Kidney (tissue), 13 donors: ENCODE measurements at regions not wholly inside any gene's neighbourhood (a gene's known extent, or its start where the extent isn't known, plus 50 kb on each side); places are given as distances from the start of the nearest gene placed in this dataset.
A peak's percentile ranks its signal among the peaks of the same experiment; 100 is the strongest.

Source experiments
- DNase-seq, 5 donors: peaks; one replicate each; pipeline ENCODE4 v3.0.0-alpha.2; 2013 to 2020
- FAIRE-seq: peaks from 2 replicates; lab custom pipeline; 2012; peaks lifted over from hg19 to GRCh38; lab: Jason Lieb, UNC
- H3K27ac ChIP-seq, 2 donors: one replicate each; pipeline ENCODE4 v1.7.0; 2013; ENCODE audit warnings: low read depth in 2 of 2, low read length in 2 of 2, inconsistent platforms in 1 of 2
- H3K27me3 ChIP-seq: one replicate; pipeline ENCODE4 v1.7.1; 2013; ENCODE audit warnings: low read length, inconsistent platforms; ENCODE audit not compliant: control insufficient read depth, insufficient read depth
- H3K36me3 ChIP-seq, 3 donors: one replicate each; pipeline versions ENCODE4 v1.7.0 to v1.7.1; 2013; ENCODE audit warnings: low read length in 3 of 3, control low read depth in 1 of 3, inconsistent platforms in 1 of 3; ENCODE audit not compliant: insufficient read depth in 3 of 3, control insufficient read depth in 2 of 3
- H3K4me1 ChIP-seq, 3 donors: one replicate each; pipeline versions ENCODE4 v1.7.0 to v1.7.1; 2013; ENCODE audit warnings: low read length in 3 of 3, inconsistent platforms in 1 of 3, low read depth in 1 of 3; ENCODE audit not compliant: control insufficient read depth in 2 of 3, insufficient read depth in 2 of 3
- H3K4me3 ChIP-seq, 3 donors: one replicate each; pipeline versions ENCODE4 v1.7.0 to v1.8.1; 2013; ENCODE audit warnings: low read length in 3 of 3, control low read depth in 1 of 3, inconsistent platforms in 1 of 3
- H3K9ac ChIP-seq, 3 donors: one replicate each; pipeline versions ENCODE4 v1.7.0 to v1.7.1; 2013; ENCODE audit warnings: low read length in 3 of 3, control low read depth in 1 of 3, inconsistent platforms in 1 of 3
- H3K9me3 ChIP-seq, 3 donors: one replicate each; pipeline versions ENCODE4 v1.7.0 to v1.7.1; 2013; ENCODE audit warnings: low read length in 3 of 3, control low read depth in 1 of 3, inconsistent platforms in 1 of 3; ENCODE audit not compliant: control insufficient read depth in 2 of 3, insufficient read depth in 1 of 3
- CTCF ChIP-seq: IDR thresholded peaks from 3 replicates; pipeline ENCODE4 v1.5.1; 2012; ENCODE audit warnings: mild to moderate bottlenecking, moderate library complexity, borderline replicate concordance; ENCODE audit not compliant: insufficient read depth; ENCODE audit errors: extremely low read depth
- intact Hi-C: fragments of 100-400 bp; cut with DNase I; formaldehyde crosslinking; loops from one replicate; pipeline ENCODE4 v1.11.1; 2022
- donor health status: control.
- donor health status: control.
- donor health status: control.
- donor health status: control.
- donor health status: control.
- donor health status: DM: yes; HTN: yes; CAD: no.
- donor health status: Normal renal cell carcinoma (clear cell type).

DNA sequence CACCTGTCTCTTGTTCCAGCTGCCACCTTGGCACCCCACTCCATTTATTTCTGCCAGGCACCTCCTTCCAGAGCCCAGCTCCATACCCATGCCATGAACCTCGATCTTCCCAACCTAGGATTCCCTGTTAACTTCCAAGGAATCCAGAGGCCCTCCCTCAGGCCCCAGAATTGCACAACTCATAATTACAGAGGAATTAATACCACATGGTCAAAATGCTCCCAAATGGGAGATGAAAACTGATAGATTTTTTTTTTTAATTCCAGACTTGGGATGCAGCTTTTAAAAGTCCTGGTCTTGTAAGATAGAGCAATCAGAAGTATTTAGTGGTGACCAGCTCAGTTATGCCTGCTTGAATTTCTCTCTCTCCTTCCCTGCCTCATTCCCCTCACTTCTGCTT lies 96.2 kb upstream of the CCDC112 start:
- H3K36me3 ChIP-seq, result no peaks in the 10 kb centered on the region
- no peak overlapping the region for H3K9ac ChIP-seq
- H3K27me3 ChIP-seq, result no peaks in the 10 kb centered on the region
- no peak overlapping the region for H3K27ac ChIP-seq
- H3K9me3 ChIP-seq, result no peaks in the 10 kb centered on the region
- FAIRE-seq, result no peak
- no peaks in the 10 kb centered on the region for H3K4me1 ChIP-seq
- intact Hi-C loops, result no loop called here
- no peak for TF ChIP-seq CTCF
- H3K4me3 ChIP-seq, result no peak overlapping the region
- DNase-seq, result no peak

- H3K27ac ChIP-seq, result no peak overlapping the region
- FAIRE-seq (no peak), DNase-seq (no peak)
- H3K9ac ChIP-seq, result no peak overlapping the region
- H3K4me1 ChIP-seq, result no peaks in the 10 kb centered on the region
- H3K36me3 ChIP-seq, result no peaks in the 10 kb centered on the region
- H3K4me3 ChIP-seq, result no peak overlapping the region
- intact Hi-C loops, result no loop called here
- no peak for TF ChIP-seq CTCF
- H3K27me3 ChIP-seq, result no peaks in the 10 kb centered on the region
- H3K9me3 ChIP-seq, result no peaks in the 10 kb centered on the region
Measured at GRCh38 chr5:115391780-115392179, 95.3 kb upstream of the CCDC112 start.

- no peak for TF ChIP-seq CTCF
- Histone ChIP-seq H3K4me1 (no peaks in the 10 kb centered on the region), H3K9ac (no peak overlapping the region), H3K36me3 (no peaks in the 10 kb centered on the region), H3K27me3 (no peaks in the 10 kb centered on the region), H3K27ac (no peak overlapping the region), H3K9me3 (no peaks in the 10 kb centered on the region), H3K4me3 (no peak overlapping the region)
- no peak for FAIRE-seq
- intact Hi-C loops, result no loop called here
- DNase-seq, result peak in 2 of 5 donors; percentile 30 to 37
Measured at GRCh38 chr5:115389799-115390382, 93.4 kb upstream of the CCDC112 start.
